ENCODE measurements at regions not wholly inside any gene's neighbourhood (a gene's known extent, or its start where the extent isn't known, plus 50 kb on each side); places are given as distances from the start of the nearest gene placed in this dataset.

DNA sequence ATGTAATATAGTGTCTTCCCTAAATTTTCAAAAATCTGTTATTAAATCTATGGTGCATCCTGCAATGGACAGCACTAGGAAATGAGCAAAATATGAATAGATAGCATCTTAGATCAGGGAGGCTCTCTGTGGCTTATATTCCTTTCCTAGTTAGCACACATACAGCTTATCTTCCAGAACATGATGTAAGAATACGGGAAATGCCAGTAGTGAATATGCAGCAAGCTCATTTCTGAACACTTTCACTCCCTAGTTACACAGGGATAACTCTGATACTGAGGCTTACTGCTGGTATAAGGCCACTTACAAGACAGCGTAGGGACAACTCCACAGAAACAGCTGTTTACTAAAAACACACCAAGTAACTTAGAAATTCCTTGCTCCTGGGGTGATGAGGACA is 297.3 kb upstream of the SMARCA2 start:
- Histone ChIP-seq H3K36me3 (ENCODE audit: insufficient read depth, low read length) (no peaks in the 10 kb centered on the region), H3K9ac (ENCODE audit: low read depth, low read length) (no peak overlapping the region), H3K27ac (ENCODE audit: low read length) (no peak overlapping the region), H3K4me3 (ENCODE audit: low read depth in 1 of 2, low read length in 2 of 2) (no peak overlapping the region), H2AFZ (ENCODE audit: low read depth, low read length) (no peak overlapping the region), H3K27me3 (ENCODE audit: insufficient read depth, low read length, poor library complexity) (no peaks in the 10 kb centered on the region), H3K4me1 (ENCODE audit: insufficient read depth, low read length) (no peaks in the 10 kb centered on the region), H3K4me2 (ENCODE audit: insufficient read depth, low read length) (no peak overlapping the region), H4K20me1 (ENCODE audit: insufficient read depth, low read length) (no peaks in the 10 kb centered on the region), H3K9me3 (ENCODE audit: insufficient read depth, low read length, severe bottlenecking) (no peaks in the 10 kb centered on the region), H3K79me2 (ENCODE audit: insufficient read depth, low read length) (no peaks in the 10 kb centered on the region)
- DNase-seq (no peak), ATAC-seq (ENCODE audit: insufficient read depth, low read depth) (no peak)
- TF ChIP-seq, protein P1, sequence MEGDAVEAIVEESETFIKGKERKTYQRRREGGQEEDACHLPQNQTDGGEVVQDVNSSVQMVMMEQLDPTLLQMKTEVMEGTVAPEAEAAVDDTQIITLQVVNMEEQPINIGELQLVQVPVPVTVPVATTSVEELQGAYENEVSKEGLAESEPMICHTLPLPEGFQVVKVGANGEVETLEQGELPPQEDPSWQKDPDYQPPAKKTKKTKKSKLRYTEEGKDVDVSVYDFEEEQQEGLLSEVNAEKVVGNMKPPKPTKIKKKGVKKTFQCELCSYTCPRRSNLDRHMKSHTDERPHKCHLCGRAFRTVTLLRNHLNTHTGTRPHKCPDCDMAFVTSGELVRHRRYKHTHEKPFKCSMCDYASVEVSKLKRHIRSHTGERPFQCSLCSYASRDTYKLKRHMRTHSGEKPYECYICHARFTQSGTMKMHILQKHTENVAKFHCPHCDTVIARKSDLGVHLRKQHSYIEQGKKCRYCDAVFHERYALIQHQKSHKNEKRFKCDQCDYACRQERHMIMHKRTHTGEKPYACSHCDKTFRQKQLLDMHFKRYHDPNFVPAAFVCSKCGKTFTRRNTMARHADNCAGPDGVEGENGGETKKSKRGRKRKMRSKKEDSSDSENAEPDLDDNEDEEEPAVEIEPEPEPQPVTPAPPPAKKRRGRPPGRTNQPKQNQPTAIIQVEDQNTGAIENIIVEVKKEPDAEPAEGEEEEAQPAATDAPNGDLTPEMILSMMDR (IDR thresholded peaks at IDR 0.05; ENCODE audit: borderline replicate concordance, extremely low read depth, low read length, poor library complexity, severe bottlenecking) = no peak
- TF ChIP-seq EZH2 (IDR thresholded peaks at IDR 0.05; ENCODE audit: borderline replicate concordance, low read depth, low read length, severe bottlenecking) = no peak

DNA sequence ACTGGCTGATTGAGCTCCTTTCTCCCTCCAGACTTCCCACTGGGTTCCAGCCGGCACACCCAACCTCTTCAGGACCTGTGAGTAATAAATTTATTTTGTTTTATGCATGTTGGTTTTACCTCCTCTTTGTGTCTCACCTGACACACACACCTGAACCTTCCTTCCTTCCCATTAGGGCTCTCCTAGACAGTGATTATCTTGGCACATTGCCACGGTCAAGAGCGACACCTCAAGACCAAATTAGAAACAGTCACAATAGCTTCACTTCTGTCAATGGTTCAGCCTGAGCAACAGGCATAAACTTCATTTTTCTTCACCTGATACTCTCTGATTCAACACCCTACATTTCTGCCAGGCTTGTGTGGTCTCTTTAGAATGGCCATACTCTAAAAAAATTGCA is 296.3 kb upstream of the SMARCA2 start:
- TF ChIP-seq, protein P1 (IDR thresholded peaks at IDR 0.05; ENCODE audit: borderline replicate concordance, extremely low read depth, low read length, poor library complexity, severe bottlenecking) = no peak
- no peak for TF ChIP-seq EZH2 (IDR thresholded peaks at IDR 0.05; ENCODE audit: borderline replicate concordance, low read depth, low read length, severe bottlenecking)
- H2AFZ ChIP-seq (ENCODE audit: low read depth, low read length) = no peak overlapping the region
- H3K27me3 ChIP-seq (ENCODE audit: insufficient read depth, low read length, poor library complexity) = no peaks in the 10 kb centered on the region
- ATAC-seq (ENCODE audit: insufficient read depth, low read depth) (no peak), DNase-seq (no peak)
- H3K36me3 ChIP-seq (ENCODE audit: insufficient read depth, low read length) = no peaks in the 10 kb centered on the region
- no peaks in the 10 kb centered on the region for H4K20me1 ChIP-seq (ENCODE audit: insufficient read depth, low read length)
- H3K4me3 ChIP-seq (ENCODE audit: low read depth in 1 of 2, low read length in 2 of 2) = no peak overlapping the region
- H3K4me2 ChIP-seq (ENCODE audit: insufficient read depth, low read length) = no peak overlapping the region
- no peaks in the 10 kb centered on the region for H3K4me1 ChIP-seq (ENCODE audit: insufficient read depth, low read length)
- H3K9ac ChIP-seq (ENCODE audit: low read depth, low read length) = no peak overlapping the region
- no peaks in the 10 kb centered on the region for H3K9me3 ChIP-seq (ENCODE audit: insufficient read depth, low read length, severe bottlenecking)
- H3K27ac ChIP-seq (ENCODE audit: low read length) = no peak overlapping the region
- no peaks in the 10 kb centered on the region for H3K79me2 ChIP-seq (ENCODE audit: insufficient read depth, low read length)

DNA sequence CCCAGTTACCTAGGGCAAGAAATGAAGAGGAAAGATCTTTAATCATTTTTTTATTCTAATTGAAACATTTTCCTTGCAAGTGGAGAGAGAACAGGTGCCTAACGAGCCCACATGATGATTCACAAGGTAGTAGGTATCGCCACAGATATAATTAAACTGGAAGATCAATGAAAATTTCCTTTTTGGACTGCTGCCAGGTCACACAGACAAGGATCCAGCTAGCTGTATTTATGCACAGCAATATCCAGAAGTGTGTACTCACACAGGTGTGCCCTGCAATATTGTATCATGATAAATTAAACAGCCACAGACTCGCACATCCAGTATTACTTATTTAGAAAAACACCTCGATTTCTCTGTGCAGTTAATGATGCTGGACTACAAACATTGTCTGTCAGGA is 294.0 kb upstream of the SMARCA2 start:
- H4K20me1 ChIP-seq (ENCODE audit: insufficient read depth, low read length) = no peaks in the 10 kb centered on the region
- H3K4me2 ChIP-seq (ENCODE audit: insufficient read depth, low read length) = no peak overlapping the region
- H3K27me3 ChIP-seq (ENCODE audit: insufficient read depth, low read length, poor library complexity) = no peaks in the 10 kb centered on the region
- no peaks in the 10 kb centered on the region for H3K36me3 ChIP-seq (ENCODE audit: insufficient read depth, low read length)
- DNase-seq (no peak), ATAC-seq (ENCODE audit: insufficient read depth, low read depth) (no peak)
- no peak overlapping the region for H3K27ac ChIP-seq (ENCODE audit: low read length)
- no peaks in the 10 kb centered on the region for H3K9me3 ChIP-seq (ENCODE audit: insufficient read depth, low read length, severe bottlenecking)
- no peaks in the 10 kb centered on the region for H3K79me2 ChIP-seq (ENCODE audit: insufficient read depth, low read length)
- H3K9ac ChIP-seq (ENCODE audit: low read depth, low read length) = no peak overlapping the region
- no peaks in the 10 kb centered on the region for H3K4me1 ChIP-seq (ENCODE audit: insufficient read depth, low read length)
- no peak overlapping the region for H3K4me3 ChIP-seq (ENCODE audit: low read depth in 1 of 2, low read length in 2 of 2)
- no peak for TF ChIP-seq EZH2 (IDR thresholded peaks at IDR 0.05; ENCODE audit: borderline replicate concordance, low read depth, low read length, severe bottlenecking)
- TF ChIP-seq, protein P1 (IDR thresholded peaks at IDR 0.05; ENCODE audit: borderline replicate concordance, extremely low read depth, low read length, poor library complexity, severe bottlenecking) = no peak
- H2AFZ ChIP-seq (ENCODE audit: low read depth, low read length) = no peak overlapping the region

- Histone ChIP-seq H3K4me3 (ENCODE audit: low read depth in 1 of 2, low read length in 2 of 2) (no peak overlapping the region), H3K27me3 (ENCODE audit: insufficient read depth, low read length, poor library complexity) (no peaks in the 10 kb centered on the region), H3K4me2 (ENCODE audit: insufficient read depth, low read length) (no peak overlapping the region), H3K9ac (ENCODE audit: low read depth, low read length) (no peak overlapping the region), H4K20me1 (ENCODE audit: insufficient read depth, low read length) (no peaks in the 10 kb centered on the region), H3K36me3 (ENCODE audit: insufficient read depth, low read length) (no peaks in the 10 kb centered on the region), H3K9me3 (ENCODE audit: insufficient read depth, low read length, severe bottlenecking) (no peaks in the 10 kb centered on the region), H3K4me1 (ENCODE audit: insufficient read depth, low read length) (no peaks in the 10 kb centered on the region), H3K79me2 (ENCODE audit: insufficient read depth, low read length) (no peaks in the 10 kb centered on the region), H2AFZ (ENCODE audit: low read depth, low read length) (no peak overlapping the region), H3K27ac (ENCODE audit: low read length) (no peak overlapping the region)
- no peak for DNase-seq
- no peak for ATAC-seq (ENCODE audit: insufficient read depth, low read depth)
- TF ChIP-seq EZH2 (IDR thresholded peaks at IDR 0.05; ENCODE audit: borderline replicate concordance, low read depth, low read length, severe bottlenecking) = no peak
- TF ChIP-seq, protein P1 (IDR thresholded peaks at IDR 0.05; ENCODE audit: borderline replicate concordance, extremely low read depth, low read length, poor library complexity, severe bottlenecking) = no peak
Measured at GRCh38 chr9:1722404-1722803, 292.7 kb upstream of the SMARCA2 start.

All from DND-41 (cell line).